Esophagus squamous epithelium (tissue), 5 donors: ENCODE measurements at regions not wholly inside any gene's neighbourhood (a gene's known extent, or its start where the extent isn't known, plus 50 kb on each side); places are given as distances from the start of the nearest gene placed in this dataset.

Source experiments
- DNase-seq: peaks from one replicate; lab custom pipeline; 2025; lab: John Stamatoyannopoulos, UW
- H3K27ac ChIP-seq, 4 donors: fragments of 200-600 bp; sonication (generic); one replicate each; pipeline ENCODE4 v1.5.1; 2016 to 2019; ENCODE audit warnings: mild to moderate bottlenecking in 1 of 4
- H3K27me3 ChIP-seq, 4 donors: fragments of 200-600 bp; sonication (generic); 1 replicate in 3 of 4; 2 replicates in 1 of 4; pipeline versions ENCODE4 v1.5.1 to v1.6.0; 2017 to 2021; ENCODE audit warnings: antibody characterized with exemption in 1 of 4
- H3K36me3 ChIP-seq, 3 donors: fragments of 200-600 bp; sonication (generic); one replicate each; pipeline ENCODE4 v1.5.1; 2016 to 2019
- H3K4me1 ChIP-seq, 3 donors: fragments of 200-600 bp; sonication (generic); one replicate each; pipeline ENCODE4 v1.5.1; 2017 to 2019
- H3K4me3 ChIP-seq, 4 donors: fragments of 200-600 bp; sonication (generic); 1 replicate in 3 of 4; 2 replicates in 1 of 4; pipeline ENCODE4 v1.5.1; 2016 to 2019; ENCODE audit warnings: mild to moderate bottlenecking in 2 of 4, moderate library complexity in 1 of 4
- H3K9me3 ChIP-seq, 3 donors: fragments of 200-600 bp; sonication (generic); one replicate each; pipeline ENCODE4 v1.5.1; 2016 to 2019
- POLR2A ChIP-seq, 4 donors: fragments of 450-650 bp; IDR thresholded peaks; one replicate each; pipeline ENCODE4 v1.6.1; 2017; ENCODE audit warnings: antibody characterized with exemption in 4 of 4, mild to moderate bottlenecking in 4 of 4, moderate library complexity in 3 of 4
- WGBS, 2 donors: methylation state at CpG; one replicate each; pipeline ENCODE4 v1.1.5; 2018; 5-methylcytosine and 5-hydroxymethylcytosine counted together
- intact Hi-C: fragments of 100-400 bp; cut with DNase I; formaldehyde crosslinking; loops from one replicate; pipeline ENCODE4 v1.15.0; 2022
- TF ChIP-seq, protein P1 (sequence below), 6 experiments: fragments of 450-650 bp in 4 of 6; fragments of 200-600 bp in 2 of 6; sonication (generic) in 2 of 6; IDR thresholded peaks; one replicate each; pipeline ENCODE4 v1.5.1; 2016 to 2019; ENCODE audit warnings: antibody characterized with exemption in 6 of 6, mild to moderate bottlenecking in 4 of 6, moderate library complexity in 4 of 6
- donor health status: DM: yes; HTN: yes; CAD: no.

DNA sequence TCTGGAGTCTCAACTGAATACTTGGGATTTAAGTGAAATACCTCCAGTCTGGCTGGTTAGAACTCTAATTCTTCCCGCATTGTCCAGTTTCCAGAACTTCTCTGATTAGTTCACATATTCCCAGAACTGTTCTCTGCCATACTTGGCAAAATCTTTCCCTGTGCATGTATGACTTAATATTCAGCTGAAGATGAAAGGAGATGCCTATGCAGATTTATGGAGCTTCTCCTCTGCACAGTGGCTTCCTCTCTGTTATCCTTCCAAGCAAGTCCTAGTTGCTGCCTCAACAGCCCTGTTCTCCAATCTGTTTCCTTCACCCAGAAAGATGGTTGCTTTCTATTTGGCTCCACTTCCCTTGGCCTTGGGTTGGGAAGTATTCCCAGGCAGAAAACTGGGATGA is 155.4 kb upstream of the GATA6 start:
- H3K27ac ChIP-seq = no peak overlapping the region
- no peak for DNase-seq
- intact Hi-C loops = no loop called here
- peaks cover 0 to 5% (median 0%) of the 10 kb centered on the region in 3 donors for H3K9me3 ChIP-seq
- WGBS, 2 donors = 84 to 87% methylated on average over 1 of the region's 1 CpG
- no peak overlapping the region for H3K4me3 ChIP-seq
- no peaks in the 10 kb centered on the region for H3K4me1 ChIP-seq
- no peaks in the 10 kb centered on the region for H3K36me3 ChIP-seq
- H3K27me3 ChIP-seq = no peaks in the 10 kb centered on the region
- TF ChIP-seq, protein P1, sequence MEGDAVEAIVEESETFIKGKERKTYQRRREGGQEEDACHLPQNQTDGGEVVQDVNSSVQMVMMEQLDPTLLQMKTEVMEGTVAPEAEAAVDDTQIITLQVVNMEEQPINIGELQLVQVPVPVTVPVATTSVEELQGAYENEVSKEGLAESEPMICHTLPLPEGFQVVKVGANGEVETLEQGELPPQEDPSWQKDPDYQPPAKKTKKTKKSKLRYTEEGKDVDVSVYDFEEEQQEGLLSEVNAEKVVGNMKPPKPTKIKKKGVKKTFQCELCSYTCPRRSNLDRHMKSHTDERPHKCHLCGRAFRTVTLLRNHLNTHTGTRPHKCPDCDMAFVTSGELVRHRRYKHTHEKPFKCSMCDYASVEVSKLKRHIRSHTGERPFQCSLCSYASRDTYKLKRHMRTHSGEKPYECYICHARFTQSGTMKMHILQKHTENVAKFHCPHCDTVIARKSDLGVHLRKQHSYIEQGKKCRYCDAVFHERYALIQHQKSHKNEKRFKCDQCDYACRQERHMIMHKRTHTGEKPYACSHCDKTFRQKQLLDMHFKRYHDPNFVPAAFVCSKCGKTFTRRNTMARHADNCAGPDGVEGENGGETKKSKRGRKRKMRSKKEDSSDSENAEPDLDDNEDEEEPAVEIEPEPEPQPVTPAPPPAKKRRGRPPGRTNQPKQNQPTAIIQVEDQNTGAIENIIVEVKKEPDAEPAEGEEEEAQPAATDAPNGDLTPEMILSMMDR (IDR thresholded peaks at IDR 0.05) = no peak
- no peak for TF ChIP-seq POLR2A (IDR thresholded peaks at IDR 0.05)

- Histone ChIP-seq H3K27me3 (no peaks in the 10 kb centered on the region), H3K9me3 (peaks cover 0 to 5% (median 0%) of the 10 kb centered on the region in 3 donors), H3K4me3 (no peak overlapping the region), H3K4me1 (no peaks in the 10 kb centered on the region), H3K36me3 (no peaks in the 10 kb centered on the region), H3K27ac (no peak overlapping the region)
- TF ChIP-seq POLR2A (IDR thresholded peaks at IDR 0.05) = no peak
- TF ChIP-seq, protein P1 (IDR thresholded peaks at IDR 0.05) = no peak
- intact Hi-C loops = no loop called here
- no peak for DNase-seq
- WGBS, 2 donors = 53 to 87% methylated on average over 2 of the region's 2 CpGs
These were observed 154.2 kb upstream of the GATA6 start for GRCh38 chr18:22015156-22015555.

DNA sequence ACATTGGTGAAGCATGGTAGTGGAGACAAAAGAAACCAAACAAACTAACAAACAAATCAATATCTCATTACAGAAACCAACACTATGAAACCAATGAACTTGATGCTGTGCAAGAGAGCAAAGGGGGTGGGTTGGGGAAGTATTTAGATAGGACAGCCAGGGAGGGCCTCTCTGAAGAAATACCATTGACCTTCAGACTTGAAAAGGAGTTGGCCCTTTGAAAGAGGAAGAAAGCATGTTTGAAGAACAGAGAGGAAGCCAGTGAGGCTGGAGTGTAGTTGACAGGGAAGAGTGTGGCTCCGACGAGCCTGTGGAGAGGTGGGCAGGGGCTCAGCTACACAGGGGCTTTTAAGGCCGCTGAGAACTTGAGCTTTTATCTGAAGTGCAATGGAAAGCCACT is 151.0 kb upstream of the GATA6 start:
- H3K4me3 ChIP-seq = no peak overlapping the region
- H3K9me3 ChIP-seq = no peaks in the 10 kb centered on the region
- H3K27me3 ChIP-seq = no peaks in the 10 kb centered on the region
- H3K4me1 ChIP-seq = no peaks in the 10 kb centered on the region
- intact Hi-C loops = no loop called here
- WGBS, 2 donors = 35 to 67% methylated on average over 3 of the region's 3 CpGs
- DNase-seq = no peak
- TF ChIP-seq POLR2A (IDR thresholded peaks at IDR 0.05) = no peak
- TF ChIP-seq, protein P1 (IDR thresholded peaks at IDR 0.05) = no peak
- no peaks in the 10 kb centered on the region for H3K36me3 ChIP-seq
- no peak overlapping the region for H3K27ac ChIP-seq

DNA sequence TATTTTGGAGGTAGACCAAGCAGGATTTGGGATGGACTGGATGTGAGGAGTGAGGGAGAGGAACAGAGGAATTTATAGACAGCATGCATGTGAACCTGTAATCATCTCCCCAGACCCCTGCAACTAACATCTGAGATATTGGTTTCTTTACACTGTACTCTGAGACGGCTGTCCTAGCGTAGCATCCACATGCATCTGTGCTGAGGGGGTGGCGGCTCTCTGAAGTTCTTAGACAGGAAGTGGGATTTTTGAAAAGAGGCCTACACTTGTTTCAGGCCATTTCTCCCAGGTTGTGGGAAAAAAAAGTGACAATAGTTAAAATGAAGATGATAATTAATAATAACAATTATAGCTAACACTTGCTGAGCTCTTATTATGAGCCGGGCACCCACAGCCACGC is 150.2 kb upstream of the GATA6 start:
- intact Hi-C loops = no loop called here
- no peaks in the 10 kb centered on the region for H3K4me1 ChIP-seq
- H3K36me3 ChIP-seq = no peaks in the 10 kb centered on the region
- TF ChIP-seq POLR2A (IDR thresholded peaks at IDR 0.05) = no peak
- TF ChIP-seq, protein P1 (IDR thresholded peaks at IDR 0.05) = no peak
- WGBS, 2 donors = 85 to 86% methylated on average over 5 of the region's 5 CpGs
- no peaks in the 10 kb centered on the region for H3K27me3 ChIP-seq
- no peak for DNase-seq
- H3K27ac ChIP-seq = no peak overlapping the region
- H3K4me3 ChIP-seq = no peak overlapping the region
- H3K9me3 ChIP-seq = no peaks in the 10 kb centered on the region

DNA sequence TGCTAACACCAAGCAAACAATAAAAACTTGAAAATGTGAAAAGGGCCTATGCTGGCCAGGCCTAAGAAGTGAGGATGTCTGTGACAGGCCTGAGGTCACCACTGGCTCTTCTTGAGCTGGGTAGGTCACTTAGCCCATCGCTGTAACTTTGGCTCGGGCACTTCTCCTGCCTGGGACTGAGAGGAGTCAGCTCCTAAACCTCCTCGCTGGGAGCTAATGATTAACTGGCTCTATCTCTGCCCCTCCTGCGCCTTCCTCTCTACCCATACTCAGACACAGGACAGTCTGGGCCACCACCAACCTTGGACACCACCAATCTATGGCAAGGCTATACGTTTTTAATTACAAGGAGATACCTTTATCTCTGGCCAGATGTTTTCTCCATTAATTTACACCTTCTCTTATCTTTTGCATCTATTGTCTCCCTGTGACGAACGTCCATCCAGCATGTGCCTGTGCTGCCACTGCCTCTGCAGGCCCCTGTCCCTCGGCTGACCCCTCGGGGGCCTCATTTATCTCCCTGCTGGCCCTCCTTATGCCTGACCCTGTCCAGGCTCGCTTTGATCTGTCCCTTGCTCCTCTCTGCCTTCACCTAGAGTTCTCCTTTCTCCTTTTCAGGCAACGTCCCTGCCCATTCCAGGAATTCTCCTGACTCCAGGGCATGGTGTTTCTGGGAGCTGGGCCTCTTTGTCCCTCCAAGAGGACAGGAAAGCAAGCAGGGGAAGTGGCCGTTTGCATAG is 149.1 kb upstream of the GATA6 start:
- no peak overlapping the region for H3K27ac ChIP-seq
- H3K27me3 ChIP-seq = no peaks in the 10 kb centered on the region
- no peak for DNase-seq
- H3K4me1 ChIP-seq = no peaks in the 10 kb centered on the region
- no peak overlapping the region for H3K4me3 ChIP-seq
- no peaks in the 10 kb centered on the region for H3K9me3 ChIP-seq
- TF ChIP-seq, protein P1 (IDR thresholded peaks at IDR 0.05) = no peak
- no peak for TF ChIP-seq POLR2A (IDR thresholded peaks at IDR 0.05)
- H3K36me3 ChIP-seq = no peaks in the 10 kb centered on the region
- WGBS, 2 donors = 75 to 77% methylated on average over 11 of the region's 12 CpGs
- intact Hi-C loops = no loop called here
